ENCODE measurements at regions not wholly inside any gene's neighbourhood (a gene's known extent, or its start where the extent isn't known, plus 50 kb on each side); places are given as distances from the start of the nearest gene placed in this dataset.

DNA sequence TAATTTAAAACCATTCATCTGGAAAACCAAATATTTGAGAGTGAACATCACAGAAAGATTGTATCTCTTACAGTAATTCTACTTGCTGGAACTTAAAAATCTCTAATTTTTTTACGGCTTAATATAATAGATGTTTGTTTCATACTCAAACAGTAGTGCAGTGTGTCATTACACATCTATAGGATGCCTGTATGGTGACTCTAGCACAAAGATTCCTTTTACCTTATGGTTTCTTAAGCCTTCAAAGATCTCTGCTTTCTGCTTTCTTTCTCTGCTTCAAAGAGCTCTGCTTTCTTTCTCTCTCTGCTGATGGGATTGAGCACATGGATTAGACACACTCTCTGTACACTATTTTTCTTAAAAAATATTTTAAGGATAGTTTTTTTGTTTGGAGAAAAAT, 374.0 kb upstream of the CDH9 start:
- DNase-seq, result no peak

DNA sequence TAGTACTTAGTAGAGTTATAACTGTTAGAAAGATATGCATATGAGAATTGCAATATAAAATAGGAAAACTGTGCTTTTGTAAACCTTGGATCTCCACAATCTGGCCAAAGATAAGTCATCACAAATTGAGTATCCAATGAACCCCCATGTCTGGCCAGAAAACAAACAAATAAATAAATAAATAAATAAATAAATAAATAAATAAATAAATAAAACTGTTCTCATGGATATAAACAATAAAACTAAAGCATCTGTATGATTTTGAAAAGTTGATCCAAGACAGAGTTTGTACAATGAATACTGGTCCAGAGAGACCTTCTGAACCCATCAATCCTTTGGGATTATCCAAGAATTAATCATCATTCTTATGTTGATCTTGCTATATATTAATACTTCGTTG, 367.6 kb upstream of the CDH9 start:
- DNase-seq, result no peak

- DNase-seq, result no peak
These were observed 365.0 kb upstream of the CDH9 start for GRCh38 chr5:27403243-27403882.

- no peak for DNase-seq
These were observed 364.4 kb upstream of the CDH9 start for GRCh38 chr5:27402828-27403227.

- no peak for DNase-seq
These were observed 358.6 kb upstream of the CDH9 start for GRCh38 chr5:27396998-27397397.

DNA sequence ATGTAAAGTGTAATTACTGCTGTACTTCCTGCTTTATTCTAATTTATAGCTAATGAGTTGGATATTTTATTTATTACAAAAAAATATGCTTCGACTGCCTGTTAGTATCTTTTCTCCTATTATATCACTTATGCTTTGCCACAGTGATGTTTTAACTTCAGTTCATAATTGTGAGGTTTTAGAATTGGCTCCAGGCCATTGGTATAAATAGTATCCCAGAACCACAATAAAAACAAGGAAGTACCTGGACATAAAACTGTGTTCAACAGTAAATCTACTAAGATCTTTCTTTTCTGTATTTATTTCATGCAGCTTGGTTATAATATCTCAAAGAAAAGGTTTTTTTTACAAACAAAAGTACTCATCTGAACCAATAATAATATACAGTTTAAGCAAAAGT, 354.3 kb upstream of the CDH9 start:
- DNase-seq, result no peak

DNA sequence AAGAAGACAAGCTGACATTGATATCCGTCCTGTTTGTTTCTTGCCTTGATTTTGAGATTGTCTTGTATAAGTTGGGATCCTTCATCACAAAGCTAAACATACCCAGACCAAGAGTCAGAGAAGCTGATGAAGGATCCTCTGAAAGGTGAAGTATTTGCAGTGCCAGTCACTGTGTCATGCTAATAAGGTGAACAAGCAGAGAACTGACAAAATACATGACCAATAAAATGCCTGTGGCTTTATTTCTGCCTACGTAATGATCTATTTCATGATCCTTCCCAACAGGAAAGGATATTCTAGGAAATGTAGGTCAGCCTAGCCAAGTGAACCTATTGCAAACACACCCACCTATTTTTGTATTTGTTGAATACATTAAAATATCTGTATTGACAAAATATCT, 351.3 kb upstream of the CDH9 start:
- no peak for DNase-seq

- no peak for DNase-seq
These were observed 350.4 kb upstream of the CDH9 start for GRCh38 chr5:27388755-27389154.

- DNase-seq, result no peak
These were observed 349.2 kb upstream of the CDH9 start for GRCh38 chr5:27387535-27388073.

GRCh38 chr5:27381686-27382085, 343.3 kb upstream of the CDH9 start:
- no peak for DNase-seq

- DNase-seq, result no peak
These were observed 339.2 kb upstream of the CDH9 start for GRCh38 chr5:27377626-27378025.

DNA sequence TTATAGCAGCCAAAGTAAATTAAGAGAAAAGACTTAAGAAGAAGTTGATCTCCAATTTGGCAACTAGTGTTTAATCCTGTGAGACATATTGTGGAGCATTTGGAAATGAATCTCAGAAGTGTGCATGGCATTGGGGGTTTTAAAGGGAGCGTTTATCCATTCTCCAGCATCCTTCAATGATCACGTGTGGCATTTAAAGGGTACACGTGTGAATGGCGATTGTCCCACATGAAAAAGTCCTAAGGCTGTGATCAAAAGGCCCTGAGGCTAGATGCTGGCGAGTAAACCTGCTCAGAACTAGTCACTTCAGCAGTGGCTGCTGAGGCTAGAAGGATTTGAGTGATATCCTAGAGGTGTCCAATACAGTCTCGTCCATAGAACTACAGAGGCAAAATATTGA, 315.6 kb upstream of the CDH9 start:
- DNase-seq, result no peak

- no peak for DNase-seq
These were observed 315.2 kb upstream of the CDH9 start for GRCh38 chr5:27353540-27353939.

- no peak for DNase-seq
These were observed 303.0 kb upstream of the CDH9 start for GRCh38 chr5:27341342-27341741.

DNA sequence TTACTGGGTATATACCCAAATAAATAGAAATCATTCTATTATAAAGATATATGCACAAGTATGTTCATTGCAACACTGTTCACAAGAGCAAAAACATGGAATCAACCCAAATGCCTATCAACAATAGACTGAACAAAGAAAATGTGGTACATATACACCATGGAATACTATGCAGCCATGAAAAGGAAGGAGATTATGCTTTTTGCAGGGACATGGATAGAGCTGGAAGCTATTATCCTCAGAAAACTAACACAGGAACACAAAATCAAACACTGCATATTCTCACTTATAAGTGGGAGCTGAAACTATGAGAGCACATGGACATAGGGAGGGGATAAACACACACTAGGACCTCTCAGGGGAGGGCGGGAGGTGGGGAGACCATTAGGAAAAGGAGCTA, 298.4 kb upstream of the CDH9 start:
- no peak for DNase-seq

- no peak for DNase-seq
These were observed 290.1 kb upstream of the CDH9 start for GRCh38 chr5:27328480-27328879.

DNA sequence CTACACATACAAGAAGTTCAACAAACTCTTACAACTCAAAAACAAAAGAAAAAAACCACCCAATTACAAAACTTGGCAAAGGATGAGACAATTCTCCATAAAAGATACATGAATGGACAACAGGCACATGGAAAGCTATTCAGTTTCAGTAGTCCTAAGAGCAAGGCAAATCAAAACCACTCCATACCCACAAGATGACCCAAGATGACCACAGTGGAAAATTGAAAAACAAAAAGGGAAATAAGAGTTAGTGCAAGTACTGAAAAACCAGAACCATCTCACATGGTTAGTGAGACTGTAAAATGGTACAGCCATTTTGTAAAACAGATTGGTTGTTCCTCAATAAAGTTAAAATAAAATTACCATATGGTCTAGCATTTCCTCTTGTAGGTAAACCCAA, 287.1 kb upstream of the CDH9 start:
- DNase-seq, result no peak

DNA sequence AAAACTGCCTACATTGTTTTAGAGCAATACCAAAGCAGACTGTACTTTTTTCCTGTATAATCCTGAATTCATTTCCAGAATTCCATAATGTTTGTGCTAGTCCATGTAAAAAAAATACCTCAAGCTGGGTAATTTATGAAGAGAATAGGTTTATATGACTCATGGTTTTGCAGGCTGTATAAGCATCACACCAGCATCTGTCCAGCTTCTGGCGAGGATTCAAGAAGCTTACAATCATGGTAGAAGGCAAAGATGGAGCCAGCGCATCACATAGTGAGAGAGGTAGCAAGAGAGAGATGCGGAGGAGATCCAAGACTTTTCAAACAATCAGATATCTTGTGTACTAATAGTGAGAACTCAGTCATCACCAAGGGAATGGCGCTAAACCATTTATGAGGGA, 280.3 kb upstream of the CDH9 start:
- DNase-seq, result no peak

DNA sequence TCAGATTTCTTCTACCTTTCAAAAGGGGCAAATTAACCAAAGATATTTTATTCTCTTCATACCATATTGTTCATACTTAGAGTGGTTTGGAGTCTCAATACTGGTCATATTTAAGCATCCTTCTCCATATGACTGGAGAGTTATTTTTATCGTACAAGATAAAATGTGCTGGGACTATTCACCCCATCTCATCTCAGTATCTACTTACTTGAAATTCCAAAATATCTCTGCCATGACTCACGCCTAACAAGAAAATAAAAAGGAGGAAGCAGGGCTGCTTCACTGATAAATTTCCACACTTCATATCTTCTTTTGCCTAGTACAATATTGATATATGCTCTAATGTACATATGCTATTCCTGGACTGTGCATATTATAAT, 277.9 kb upstream of the CDH9 start:
- DNase-seq, result no peak

GRCh38 chr5:27315363-27316270, 277.2 kb upstream of the CDH9 start:
- no peak for DNase-seq

DNA sequence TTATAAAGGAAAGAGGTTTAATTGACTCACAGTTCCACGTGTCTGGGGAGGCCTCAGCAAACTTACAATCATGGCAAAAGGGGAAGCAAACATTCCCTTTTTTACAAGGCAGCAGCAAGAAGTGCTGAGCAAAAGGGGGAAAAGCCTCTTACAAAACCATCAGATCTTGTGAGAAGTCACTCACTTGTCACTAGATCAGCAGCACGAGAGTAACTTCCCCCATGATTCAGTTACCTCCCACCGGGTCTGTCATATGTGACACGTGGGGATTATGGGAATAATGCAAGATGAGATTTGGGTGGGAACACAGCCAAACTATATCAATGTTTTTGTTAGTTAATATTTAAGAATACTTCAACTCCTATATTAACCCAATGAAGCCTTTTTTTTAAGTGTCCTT, 275.2 kb upstream of the CDH9 start:
- no peak for DNase-seq

DNA sequence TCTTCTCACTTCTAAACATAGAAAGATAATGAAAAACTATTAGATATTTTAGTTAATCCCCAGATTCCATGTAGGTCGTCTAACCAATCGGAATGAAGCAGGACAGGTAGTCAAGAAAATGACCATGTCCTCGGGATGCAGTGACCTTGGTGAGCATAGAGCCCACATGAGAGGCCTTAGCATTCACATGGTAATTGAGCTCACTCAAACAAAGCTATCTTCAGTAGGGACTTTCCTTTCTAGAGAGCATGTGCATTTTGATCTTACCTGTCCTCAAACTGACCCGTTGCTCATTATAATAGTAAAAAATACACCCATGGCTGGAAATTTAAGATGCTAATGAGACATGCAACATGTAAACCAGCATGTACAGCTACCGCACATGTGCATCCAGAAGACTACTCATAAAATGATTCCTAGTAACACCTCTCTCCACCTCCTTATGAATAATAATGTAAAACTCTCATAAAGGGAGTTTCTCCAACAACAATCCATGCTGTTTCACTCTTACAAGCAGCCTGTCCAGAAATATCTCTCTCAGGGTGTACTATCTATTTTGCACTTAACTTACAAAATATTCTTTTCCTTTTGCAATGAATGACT, 274.0 kb upstream of the CDH9 start:
- DNase-seq, result no peak

DNA sequence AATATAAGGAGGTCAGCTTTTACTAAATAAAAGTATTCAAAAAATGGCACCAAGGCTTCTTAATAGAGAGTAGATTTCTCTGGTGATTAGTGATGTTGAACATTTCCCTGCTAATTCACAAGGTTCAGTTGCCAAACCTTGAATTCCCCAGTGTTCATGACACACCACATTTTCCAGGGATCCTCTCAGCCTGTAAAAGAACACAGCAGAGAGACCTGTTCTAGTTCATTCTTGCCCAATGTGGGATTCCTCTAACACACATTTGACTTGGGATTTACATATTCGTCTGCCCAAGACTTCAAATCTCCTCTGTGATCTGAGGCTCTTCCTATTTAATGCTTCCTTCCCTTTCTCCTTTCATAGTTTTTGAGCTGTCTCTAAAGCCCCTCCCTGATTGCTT, 273.2 kb upstream of the CDH9 start:
- no peak for DNase-seq

- DNase-seq, result no peak
These were observed 269.8 kb upstream of the CDH9 start for GRCh38 chr5:27308153-27308552.
